GM19035 (cell line): ENCODE measurements at regions not wholly inside any gene's neighbourhood (a gene's known extent, or its start where the extent isn't known, plus 50 kb on each side); places are given as distances from the start of the nearest gene placed in this dataset.

Source experiments
- ATAC-seq: cut with Tn5 transposase; IDR thresholded peaks from one replicate; pipeline ENCODE4 v1.9.1; 2021; ENCODE audit not compliant: unreplicated experiment

DNA sequence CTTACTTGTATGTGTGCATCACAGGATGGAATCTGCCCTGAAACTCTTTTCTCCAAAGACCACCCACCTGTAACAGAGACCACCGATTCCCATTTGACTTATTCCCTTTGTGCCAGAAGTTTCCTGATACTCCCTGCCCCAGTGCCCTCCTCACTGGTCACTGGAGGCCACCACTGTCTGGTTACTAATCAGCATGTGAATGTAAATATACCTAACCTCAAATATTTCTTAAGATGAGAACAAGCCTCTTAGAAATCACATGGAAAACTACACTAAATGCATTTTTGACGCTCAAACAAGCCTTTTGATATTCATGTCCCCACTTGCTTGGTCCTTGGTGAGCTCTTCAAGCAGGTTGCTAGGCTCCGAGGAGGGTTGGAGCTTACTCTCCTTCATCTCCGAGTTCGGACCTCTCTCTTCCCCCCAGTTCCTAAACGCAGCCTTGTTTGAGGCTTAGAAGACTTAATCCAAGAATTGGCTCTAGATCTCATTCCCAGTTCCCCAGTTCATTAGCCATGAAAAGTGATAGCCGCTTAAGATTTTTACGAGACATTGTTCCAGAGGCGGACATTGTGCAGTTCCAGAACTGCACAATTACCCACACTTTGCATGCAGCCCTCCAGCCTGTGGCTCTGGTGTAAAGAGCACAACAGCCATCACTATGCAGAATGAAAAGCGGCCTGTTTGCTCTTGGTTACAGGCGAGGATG, 579.2 kb upstream of the PSMD7 start:
- no peak for ATAC-seq

DNA sequence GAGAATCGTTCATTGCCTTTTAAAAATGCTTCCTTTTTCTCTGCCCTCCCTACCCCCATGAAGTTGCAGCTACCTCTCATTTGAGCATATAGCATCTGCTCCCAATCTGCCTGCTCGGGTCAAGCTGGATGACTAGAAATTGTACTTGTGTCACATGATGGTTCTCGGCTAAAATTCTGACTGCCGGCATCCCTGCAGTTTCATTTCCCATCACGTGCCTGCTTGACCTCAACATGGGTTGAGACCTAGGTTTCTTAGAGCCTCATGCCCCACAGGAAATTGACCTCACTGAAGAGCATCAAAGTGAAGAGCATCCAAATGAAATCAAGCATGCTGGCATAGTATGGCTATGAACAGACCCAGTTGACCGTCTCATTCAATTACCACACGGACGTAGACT, 581.6 kb upstream of the PSMD7 start:
- ATAC-seq: no peak

DNA sequence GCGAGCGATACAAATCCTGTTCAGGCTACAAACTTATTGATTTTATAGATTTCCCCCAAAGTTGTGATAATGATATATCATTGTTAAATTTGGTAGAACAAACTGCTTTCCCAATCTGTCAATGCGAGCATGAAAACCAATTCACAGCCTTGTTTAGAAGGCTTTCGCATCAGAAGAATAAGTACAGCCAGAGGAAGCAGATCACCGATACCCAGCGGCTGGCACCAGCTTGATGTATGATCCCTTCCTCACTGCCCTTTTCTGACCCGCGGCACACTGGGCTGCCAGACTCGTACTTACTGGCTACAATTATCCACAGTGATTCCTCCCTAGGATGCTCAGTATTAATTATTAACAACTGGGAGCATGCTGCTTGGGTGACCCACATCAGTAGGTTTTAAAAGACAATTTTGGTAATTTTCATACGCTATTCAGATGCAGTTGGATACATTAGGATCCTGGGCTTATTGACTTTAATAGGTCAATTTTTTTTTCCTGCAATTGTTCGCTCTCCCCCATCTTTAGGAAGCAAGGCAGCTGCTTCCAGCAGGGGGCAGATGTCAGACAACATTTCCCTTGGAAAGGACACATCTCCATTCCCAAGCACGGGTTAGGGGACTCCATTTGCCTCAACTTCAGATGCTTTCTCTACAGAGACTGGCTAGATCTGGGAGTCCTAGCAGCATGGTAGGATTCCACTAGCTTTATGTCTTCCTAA, 582.7 kb upstream of the PSMD7 start:
- no peak for ATAC-seq

DNA sequence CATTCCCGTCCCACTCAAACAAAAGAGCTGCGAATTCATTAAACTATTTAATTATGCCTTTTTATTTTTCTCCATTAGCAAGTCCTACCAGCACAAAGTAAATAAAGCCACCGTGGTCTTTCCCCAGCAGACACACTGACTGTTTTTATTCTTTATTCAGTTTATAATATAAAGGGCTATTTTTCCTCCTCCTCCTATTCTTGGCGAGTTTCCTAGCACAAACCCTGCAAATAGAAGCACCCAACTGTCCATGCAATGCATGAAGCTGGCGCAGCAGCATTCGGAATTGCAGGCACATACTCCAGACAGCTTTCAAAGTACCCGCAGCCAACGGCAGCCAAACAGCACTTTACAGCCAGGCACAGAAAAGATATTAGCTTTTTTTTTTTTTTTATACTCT, 583.4 kb upstream of the PSMD7 start:
- no peak for ATAC-seq

DNA sequence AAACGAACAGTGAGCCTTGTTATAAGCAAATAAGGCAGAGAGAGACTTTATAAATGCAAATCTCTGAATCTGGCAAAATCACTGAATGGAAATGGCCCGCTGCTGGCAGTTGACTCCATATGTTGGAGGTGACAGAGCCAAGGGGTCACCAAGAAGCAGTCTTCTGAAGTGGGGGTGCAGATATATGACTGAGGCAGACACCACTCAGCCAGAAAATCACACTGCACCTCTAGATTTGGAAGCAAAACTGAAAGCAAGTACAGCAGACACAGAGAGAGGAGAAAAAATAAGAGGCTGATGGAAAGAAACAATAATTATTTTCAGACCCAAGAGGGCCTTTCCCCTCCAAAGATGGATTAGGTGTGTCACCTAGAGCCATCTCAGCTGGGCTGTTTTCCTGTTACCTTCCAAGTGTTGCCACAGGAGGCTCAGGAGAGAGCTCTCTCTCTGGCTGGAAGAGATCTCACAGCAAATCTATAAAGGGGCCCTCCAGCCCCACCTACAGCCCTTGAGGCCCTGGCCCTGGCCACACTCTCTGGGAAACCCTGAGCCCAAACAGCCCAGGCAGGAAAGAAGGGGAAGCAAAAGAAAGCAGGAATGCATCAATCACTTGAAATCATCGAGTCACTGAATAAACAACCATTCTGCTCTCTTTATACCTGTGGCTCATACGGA, 585.1 kb upstream of the PSMD7 start:
- no peak for ATAC-seq

DNA sequence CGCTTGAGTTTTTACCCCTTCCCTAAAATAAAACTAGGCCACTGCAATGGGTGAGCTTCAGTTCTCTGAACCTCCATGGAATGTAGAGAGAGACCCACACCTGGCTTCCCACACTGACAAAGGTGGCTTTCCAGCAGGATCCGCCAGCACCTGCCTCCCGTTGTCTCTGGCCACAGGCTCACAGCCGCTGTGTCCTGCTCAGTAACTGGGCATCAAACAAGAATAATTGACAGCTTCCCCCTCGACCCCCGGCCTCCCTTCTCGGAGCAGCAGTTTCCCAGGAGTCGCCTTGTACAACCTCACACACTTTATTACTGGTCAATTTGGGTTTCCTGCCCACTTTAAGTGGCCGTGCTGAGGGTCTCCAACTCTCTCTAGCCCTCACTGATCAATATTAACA, 586.1 kb upstream of the PSMD7 start:
- no peak for ATAC-seq

DNA sequence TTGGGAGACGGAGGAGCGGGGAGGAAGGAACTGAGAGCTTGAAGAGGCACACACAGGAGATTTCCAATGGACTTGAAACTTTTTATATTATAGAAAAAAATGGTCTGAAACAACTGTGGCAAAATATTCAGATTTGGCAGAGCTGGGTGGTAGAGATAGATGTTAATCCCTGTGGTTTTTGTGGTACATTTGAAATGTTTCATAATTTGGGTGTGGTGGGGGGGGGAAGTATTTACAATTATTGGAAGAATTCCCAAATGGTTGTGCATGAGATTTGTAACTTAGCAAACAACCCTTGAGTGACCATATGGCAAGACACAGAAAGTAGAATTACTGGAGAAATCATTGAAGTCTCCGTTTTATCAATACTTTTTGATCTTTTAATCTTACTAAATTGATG, 588.8 kb upstream of the PSMD7 start:
- ATAC-seq: no peak

DNA sequence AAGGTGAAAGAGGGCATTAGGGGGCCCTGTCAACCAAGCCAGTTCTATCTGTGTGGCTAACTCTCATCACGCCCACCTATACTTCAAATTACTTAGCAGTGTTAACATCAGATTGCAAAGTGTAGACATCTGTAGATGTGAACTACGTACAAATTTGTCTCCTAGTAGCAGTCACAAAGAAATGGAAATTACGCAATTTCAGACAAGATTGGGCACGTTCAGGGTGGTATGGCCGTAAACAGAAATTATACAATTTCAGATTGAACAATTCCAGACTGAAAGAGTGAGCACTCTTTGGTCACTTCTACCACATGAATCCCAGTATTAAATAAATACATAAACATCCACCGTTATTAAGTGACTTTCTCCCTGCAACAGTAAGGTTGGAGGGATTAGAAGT, 592.7 kb upstream of the PSMD7 start:
- ATAC-seq: no peak

DNA sequence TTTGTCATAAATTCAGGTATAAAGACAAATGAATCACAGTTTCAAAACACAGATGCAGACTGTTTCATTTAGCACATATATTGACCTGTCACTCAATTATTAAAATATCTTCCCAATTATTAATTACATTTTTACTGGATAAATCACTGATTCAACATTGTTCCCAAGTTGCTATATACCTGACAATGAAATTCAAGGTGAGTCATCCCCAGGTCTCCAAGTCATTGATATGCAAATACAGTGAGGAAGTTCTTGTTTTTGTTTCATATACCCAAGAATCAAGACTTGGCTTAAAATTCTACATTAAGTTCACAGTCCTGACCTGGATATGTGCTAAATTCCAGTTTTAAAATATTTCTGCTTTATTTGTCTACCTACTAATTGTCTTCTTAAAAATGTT, 599.3 kb upstream of the PSMD7 start:
- ATAC-seq: no peak

DNA sequence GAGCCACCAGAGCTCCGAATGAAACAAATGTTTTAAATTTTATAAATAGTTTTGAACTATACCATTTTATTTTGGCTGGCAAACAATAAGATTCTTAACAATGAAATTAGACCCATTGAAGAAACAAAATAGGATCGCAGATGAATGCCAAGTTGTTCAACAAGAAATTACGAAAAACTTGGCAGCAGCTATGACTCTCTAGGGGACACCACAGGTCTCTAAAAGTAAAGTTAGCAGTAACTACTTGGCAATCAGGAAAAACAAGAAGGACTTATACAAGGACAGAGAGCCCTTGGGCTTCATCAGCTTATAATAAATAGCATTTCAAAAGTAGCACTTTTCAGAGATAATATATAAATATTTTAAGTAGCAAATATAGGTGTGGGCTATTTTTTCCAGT, 603.8 kb upstream of the PSMD7 start:
- no peak for ATAC-seq

DNA sequence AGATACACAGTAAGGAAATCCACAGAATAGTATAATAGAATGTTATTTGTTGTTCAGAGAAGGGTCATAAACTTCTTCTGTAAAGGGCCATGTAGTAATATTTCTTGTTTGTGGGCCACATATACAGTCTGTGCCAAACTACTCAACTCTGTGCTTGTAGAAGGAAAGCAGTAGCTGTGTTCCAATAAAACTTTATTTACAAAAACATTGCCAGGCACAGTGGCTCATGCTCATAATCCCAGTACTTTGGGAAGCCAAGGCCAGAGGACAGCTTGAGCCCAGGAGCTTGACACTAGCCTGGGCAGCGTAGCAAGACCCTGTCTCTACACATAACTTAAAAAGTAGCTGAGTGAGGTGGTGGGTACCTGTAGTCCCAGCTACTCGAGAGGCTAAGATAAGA, 612.8 kb upstream of the PSMD7 start:
- ATAC-seq: no peak

DNA sequence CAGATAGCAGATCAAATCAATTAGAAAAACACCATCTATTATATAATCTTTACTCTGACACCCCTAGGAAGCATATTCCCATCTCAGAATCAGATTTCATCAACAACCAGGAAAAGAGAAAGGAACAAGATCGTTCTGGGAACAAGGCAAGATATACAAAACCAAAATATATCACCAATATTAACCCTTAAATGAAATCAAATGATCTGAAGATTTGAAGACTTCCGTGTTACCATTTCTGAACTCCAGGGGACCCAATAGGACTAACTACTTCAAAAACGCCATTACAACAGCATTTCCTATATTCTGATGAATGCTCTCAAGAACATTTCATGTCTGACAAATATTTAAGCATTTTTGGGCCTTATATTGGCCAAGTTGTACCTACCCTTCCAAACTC, 624.2 kb upstream of the ZFHX3 start:
- no peak for ATAC-seq

DNA sequence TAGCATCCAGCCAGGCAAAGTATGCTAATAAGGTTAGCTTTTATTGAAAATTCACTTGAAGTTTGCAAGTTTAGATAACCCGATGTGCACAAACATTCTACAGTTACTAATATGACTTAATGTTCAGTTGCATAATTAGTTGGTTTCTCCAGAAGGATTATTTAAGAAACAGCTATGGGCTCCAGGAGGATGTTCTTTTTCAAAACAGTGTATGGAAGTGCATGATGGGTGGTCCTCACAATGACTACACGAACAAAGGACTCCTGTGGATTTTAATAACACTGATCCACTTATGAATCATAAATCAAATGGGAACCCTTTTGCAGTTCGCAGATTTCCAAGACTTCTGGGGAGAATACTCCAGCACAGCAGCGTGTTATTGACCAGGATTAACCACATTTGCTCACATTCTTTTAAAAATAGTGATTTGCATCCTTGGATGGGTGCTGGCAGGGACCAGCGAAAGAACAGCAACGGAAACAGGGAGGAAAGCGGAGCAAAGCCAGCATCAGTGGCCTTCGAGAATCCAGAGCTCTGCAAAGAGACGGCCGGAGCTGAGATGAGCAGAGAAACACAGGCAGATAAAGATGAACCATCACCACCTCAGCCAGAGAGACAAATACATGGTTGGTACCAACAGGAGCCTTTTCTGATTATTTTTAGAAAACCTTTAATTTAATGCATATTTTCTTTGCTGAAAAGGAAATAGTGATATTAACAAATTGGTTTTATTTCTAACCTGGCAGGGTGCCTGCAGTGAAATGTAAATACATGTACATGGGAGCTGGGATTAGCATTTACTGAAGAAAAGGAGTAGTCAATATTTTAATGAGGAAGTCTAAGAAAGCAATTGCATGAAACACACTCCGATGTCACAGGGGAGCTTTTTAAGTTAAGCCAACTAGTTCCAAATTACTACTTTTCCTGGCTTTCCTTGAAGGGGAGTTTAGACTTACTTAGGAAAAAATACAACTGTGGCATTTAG, 623.2 kb upstream of the ZFHX3 start:
- ATAC-seq: no peak

DNA sequence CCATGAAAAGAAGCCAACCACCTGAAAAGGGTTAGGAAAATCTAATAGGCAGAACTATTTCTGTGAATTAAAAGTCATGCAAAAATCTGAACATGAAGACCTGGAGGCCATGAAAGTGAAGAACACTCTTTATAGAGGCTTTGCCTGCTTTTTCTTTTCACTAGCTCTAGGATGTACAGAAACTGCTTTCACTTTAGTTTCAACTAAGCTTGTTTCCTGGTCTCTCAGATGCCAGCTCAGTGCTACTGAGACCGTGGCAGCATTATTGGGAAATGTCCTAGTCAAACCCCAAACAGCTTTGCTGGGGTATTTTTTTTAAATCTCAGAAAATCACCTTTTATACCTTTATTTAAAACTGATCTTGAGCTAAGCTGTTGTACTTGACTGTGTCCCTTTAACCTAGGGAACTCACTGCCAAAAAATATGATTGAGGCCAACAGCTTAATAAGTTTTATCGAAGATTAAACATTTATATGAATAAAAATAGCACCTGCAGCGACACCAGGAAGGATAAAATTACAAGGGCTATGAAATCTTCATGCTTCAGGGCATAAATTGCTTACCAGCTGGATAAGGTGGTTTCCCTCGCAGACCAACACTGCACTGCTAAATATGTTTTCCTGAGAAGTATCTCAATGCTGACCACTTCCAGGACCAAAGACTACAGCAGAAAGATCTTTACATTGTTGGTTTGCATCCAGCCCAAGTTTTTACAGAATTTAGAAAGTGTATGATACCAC, 621.8 kb upstream of the ZFHX3 start:
- ATAC-seq: no peak

DNA sequence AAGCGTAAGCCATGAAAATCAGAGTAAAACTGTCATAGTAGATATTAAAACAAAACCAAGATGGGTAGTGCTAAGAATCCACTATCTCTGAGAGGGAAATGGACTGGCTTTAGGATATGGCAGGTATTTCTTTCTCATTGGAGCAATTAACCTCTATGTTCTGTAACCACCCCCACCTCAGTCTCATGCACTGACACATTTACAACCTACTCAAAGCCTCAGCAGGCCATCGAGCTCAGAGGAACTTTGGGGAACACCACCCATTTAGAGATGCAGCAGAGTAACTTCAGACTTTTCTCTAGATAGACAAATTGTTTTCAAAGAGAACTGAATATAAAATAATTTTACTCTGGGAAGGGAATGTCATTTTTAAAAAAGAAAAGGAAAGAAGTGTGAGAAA, 615.8 kb upstream of the ZFHX3 start:
- no peak for ATAC-seq

DNA sequence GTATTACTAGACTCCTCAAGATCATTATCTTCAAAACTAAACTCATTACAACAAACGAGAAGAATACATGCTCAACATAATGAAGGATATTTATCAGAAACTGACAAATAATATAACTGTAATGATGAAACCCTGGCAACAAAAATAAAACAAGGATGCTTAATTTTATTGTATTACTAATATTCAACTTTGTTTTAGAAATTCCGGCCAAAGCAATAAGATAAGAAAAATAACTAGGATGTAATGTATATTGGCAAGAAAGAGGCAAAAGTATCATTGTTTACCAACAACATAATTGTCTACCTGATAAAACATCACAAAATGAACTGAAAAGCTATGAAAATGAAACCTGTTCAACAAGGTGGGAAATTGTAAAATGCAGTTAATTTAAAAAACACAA, 588.3 kb upstream of the ZFHX3 start:
- ATAC-seq: no peak

DNA sequence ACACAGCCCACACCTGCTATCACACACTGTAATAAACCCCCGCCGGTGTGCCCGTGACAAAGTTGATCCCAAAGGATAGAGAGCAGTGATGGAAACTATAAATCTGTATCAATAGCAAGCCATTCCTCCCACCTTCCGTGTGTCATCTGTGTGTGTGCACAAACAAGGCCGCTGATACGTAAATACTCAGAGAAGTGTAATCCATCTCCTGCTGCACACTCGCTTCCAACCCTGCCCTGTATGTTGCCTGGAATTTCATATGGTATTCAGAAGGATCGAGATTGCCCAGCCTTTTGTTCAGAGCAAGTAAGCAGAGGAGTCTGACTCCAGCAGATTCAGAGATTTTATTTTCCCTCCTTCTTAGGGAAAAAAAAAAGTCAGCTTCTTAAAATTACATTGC, 581.1 kb upstream of the ZFHX3 start:
- ATAC-seq: no peak

DNA sequence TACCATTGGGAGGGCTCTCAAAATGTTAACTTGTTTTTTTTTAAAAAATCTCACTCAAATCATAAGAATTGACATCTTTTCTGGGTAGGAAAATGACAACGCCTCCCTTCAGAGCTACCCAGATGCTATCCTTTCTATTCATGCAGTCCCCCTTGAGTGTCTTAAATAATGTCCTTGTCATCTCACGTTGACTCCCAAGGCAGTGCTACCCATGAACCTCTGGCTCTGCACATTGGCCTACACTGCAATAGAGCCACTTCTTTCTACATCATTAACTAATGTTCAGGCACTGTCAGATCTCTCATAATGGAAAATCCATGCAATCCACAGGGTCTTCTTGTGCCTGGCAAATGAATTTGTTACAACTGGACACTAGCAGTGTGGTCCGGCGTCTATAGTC, 569.8 kb upstream of the ZFHX3 start:
- no peak for ATAC-seq

DNA sequence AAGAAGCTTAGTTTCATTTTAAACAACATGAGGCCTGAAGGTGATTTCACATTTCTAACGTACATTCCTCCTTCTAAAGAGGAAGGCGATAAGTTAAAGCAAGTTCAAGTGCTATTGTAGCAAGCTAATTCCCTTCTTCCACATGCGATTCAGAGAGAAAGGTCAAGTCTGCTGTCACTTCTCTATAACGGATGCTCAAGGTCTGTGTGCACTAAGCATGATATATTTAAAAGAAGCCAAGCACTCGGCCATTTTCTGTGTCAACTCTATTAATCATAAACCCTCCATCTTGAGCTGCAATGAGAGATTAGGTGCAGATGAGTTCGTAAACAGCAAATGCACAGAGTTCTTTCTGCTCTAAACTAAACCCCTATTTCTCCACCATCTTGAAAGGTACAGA, 568.8 kb upstream of the ZFHX3 start:
- no peak for ATAC-seq

DNA sequence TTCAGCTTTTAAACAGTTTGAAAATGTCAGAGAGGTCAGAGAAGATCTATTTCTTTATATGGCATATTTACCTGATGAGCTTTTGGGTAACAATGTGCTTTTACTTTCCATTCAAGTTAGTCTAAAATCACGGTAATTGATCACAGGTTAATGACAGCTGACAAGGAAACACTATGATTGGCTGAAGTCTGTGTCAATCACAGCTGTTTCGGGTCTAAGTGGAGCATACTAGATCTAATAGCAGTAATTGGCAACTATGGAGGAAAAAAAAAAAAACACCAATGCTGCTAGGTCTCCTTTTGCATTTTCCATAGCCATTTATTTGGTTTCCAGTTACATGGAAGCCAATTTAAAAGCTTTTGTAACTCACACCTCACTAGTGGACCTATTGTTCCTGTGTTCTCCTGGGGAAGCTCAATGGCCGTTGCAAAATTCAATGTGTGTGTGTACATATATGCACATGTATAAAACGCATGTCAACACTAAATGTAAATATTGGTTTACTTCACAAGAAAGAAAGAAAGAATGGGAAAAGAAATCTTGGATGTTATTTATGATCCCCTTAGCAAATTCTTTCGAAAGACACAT, 568.3 kb upstream of the ZFHX3 start:
- ATAC-seq: no peak
